H1 (cell line): ENCODE measurements at regions not wholly inside any gene's neighbourhood (a gene's known extent, or its start where the extent isn't known, plus 50 kb on each side); places are given as distances from the start of the nearest gene placed in this dataset.

Source experiments
- CBX8 ChIP-seq: fragments of 300-800, 300-1000 bp; sonication (generic); IDR thresholded peaks from 2 replicates; pipeline ENCODE4 v1.7.1; 2016; ENCODE audit warnings: low read depth, low read length, borderline replicate concordance
- HDAC2 ChIP-seq, 2 experiments: fragments of 300-600 bp in 1 of 2; sonication (generic) in 1 of 2; IDR thresholded peaks; 2 replicates each; pipeline ENCODE4 v1.6.1; 2011 to 2012; ENCODE audit warnings: low read depth in 2 of 2, low read length in 2 of 2, mild to moderate bottlenecking in 2 of 2, moderate library complexity in 2 of 2, borderline replicate concordance in 1 of 2, inconsistent platforms in 1 of 2
- HDAC6 ChIP-seq: IDR thresholded peaks from one replicate; pipeline ENCODE4 v1.7.1; 2012; ENCODE audit warnings: low read depth, mild to moderate bottlenecking, inconsistent platforms, low read length, moderate library complexity
- KDM4A ChIP-seq: IDR thresholded peaks from one replicate; pipeline ENCODE4 v1.7.1; 2012; ENCODE audit warnings: low read depth, mild to moderate bottlenecking, moderate library complexity, low read length, inconsistent platforms; ENCODE audit not compliant: severe bottlenecking
- RAD21 ChIP-seq, 2 experiments: IDR thresholded peaks in 1 of 2; conservative IDR thresholded peaks in 1 of 2; 2 replicates each; pipeline ENCODE4 v1.6.1; 2011; ENCODE audit warnings: low read depth in 2 of 2, low read length in 2 of 2, improper control_type of control experiment in 1 of 2, inconsistent platforms in 1 of 2, mild to moderate bottlenecking in 1 of 2, moderate library complexity in 1 of 2
- SP2 ChIP-seq: IDR thresholded peaks from 2 replicates; pipeline ENCODE4 v1.6.1; 2012; ENCODE audit warnings: mild to moderate bottlenecking, low read length, inconsistent platforms
- TAF1 ChIP-seq: IDR thresholded peaks from 2 replicates; pipeline ENCODE4 v1.6.1; 2011; ENCODE audit warnings: mild to moderate bottlenecking, low read depth, low read length

- TF ChIP-seq RAD21 (IDR thresholded peaks at IDR 0.05 in 1 of 2, conservative IDR thresholded peaks at IDR 0.05 in 1 of 2; ENCODE audit: low read depth in 2 of 2, low read length in 2 of 2) (no peak), HDAC6 (no peak), KDM4A (no peak), SP2 (no peak), TAF1 (no peak), HDAC2 (IDR thresholded peaks at IDR 0.05; ENCODE audit: borderline replicate concordance in 1 of 2, low read depth in 2 of 2, low read length in 2 of 2) (no peak), CBX8 (no peak)
Measured at GRCh38 chr10:42523098-42523497, 115.3 kb downstream of the ZNF33B start (continued).
